Neuron (in vitro differentiated cells): ENCODE measurements at regions not wholly inside any gene's neighbourhood (a gene's known extent, or its start where the extent isn't known, plus 50 kb on each side); places are given as distances from the start of the nearest gene placed in this dataset.

Experiments used
- H2AFZ ChIP-seq: one replicate; pipeline ENCODE4 v1.6.1; 2013; ENCODE audit warnings: low read depth, mild to moderate bottlenecking, inconsistent platforms, low read length, moderate library complexity
- H3K27me3 ChIP-seq: one replicate; pipeline ENCODE4 v1.6.1; 2013; ENCODE audit warnings: low read length; ENCODE audit not compliant: insufficient read depth
- H3K36me3 ChIP-seq: one replicate; pipeline ENCODE4 v1.6.1; 2013; ENCODE audit warnings: low read length; ENCODE audit not compliant: insufficient read depth
- H3K4me1 ChIP-seq: one replicate; pipeline ENCODE4 v1.6.1; 2013; ENCODE audit warnings: low read length; ENCODE audit not compliant: insufficient read depth
- H3K4me3 ChIP-seq: 2 replicates; pipeline ENCODE4 v1.5.1; 2013; ENCODE audit warnings: mild to moderate bottlenecking, low read length, moderate library complexity
- H3K9me3 ChIP-seq: one replicate; pipeline ENCODE4 v1.6.1; 2013; ENCODE audit warnings: low read length

DNA sequence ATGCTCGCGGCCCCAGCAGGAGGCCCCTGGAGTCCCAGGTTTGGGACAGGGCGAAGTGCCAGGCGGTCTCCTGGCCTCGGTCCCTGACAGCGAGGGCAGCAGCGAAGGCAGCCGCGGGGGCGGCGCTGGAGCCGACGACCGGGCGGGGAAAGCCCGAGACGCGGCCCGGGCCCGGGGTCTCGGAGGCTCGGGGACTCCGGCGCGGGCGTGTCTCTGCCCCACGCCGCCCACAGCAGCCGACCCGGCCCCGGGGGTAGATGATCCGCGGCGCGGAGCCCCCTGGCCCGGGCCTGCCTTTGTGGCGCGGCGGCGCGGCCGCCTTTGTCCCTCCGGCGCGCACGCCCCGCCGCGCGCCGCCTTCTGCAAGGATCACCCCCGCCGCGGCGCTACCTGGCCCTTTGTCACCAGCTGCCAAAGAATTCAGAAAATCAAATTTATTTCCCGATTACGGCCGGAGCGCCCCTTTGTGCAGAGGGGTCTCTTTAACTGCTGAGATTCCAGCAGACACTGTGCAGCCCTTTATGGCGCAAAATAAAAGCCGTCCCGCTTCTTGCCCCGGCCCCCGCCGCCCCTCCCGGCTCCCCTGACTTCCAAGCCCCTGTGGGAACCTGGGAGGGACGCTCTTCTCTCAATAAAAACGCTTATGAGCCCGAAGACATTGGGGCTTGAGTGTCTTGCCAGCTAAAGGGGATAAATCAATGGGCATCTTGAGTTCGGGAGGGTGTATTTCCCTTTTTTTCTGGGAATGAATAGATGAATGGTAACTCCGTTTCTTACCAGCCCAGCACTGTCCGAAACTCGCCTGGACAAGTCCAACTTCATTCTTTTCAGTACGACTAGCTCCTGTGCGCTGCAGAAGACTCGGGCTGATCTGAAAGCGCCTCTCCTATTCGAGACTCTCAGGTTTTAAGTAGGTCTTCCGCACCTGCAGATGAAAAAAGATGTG lies 68.4 kb downstream of the HES1 start:
- H3K36me3 ChIP-seq = no peaks in the 10 kb centered on the region
- peaks cover 2% of the 10 kb centered on the region for H3K27me3 ChIP-seq
- H3K4me3 ChIP-seq = peak overlapping the region; percentile 24
- no peaks in the 10 kb centered on the region for H3K9me3 ChIP-seq
- no peak overlapping the region for H2AFZ ChIP-seq
- peaks cover 22% of the 10 kb centered on the region for H3K4me1 ChIP-seq

DNA sequence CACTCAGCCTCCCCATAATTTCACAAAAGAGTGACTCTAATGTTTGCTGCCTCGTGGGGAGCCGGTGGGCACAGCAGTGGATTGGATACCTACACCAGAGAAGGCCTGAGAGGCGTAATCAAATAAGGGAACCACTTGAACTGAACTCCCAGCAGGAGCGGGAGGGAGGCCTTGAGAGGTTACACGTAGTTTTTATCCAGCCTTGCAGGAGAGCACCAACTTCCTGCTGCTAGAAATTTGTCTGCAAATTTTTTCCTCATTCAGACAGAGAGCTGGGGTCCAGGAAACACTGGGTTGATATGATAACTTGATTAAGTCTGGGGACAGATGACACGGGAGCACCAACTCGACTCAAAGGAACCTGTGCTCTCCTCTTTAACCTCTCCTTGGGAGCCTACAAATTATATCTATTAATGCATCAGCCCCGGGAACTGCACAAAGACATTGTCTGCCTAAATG lies 69.8 kb downstream of the HES1 start:
- peaks cover 22% of the 10 kb centered on the region for H3K4me1 ChIP-seq
- peak overlapping the region; percentile 43 for H2AFZ ChIP-seq
- peak overlapping the region; percentile 42 for H3K4me3 ChIP-seq
- H3K9me3 ChIP-seq = no peaks in the 10 kb centered on the region
- H3K36me3 ChIP-seq = no peaks in the 10 kb centered on the region
- H3K27me3 ChIP-seq = no peaks in the 10 kb centered on the region

DNA sequence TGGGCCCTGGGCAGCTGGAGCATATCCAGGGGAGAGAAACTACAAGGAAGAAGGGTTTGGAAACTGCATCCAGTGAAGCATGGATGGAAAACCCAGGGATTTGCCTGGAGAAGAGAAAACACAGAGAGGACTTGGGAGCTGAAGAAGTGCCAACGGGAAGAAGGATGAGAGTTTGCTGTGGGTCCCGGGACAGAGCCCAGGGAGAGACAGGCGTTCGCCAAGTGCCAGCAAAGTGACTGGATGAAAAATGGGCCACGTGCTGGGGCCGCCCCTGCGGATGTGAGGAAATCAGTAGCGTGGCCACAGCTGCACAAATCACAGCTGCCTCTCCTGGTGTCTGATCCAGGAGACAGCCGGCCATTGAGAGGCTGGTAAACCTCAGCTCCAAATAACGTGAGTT lies 70.4 kb downstream of the HES1 start:
- H2AFZ ChIP-seq = peak overlapping the region; percentile 43
- H3K9me3 ChIP-seq = no peaks in the 10 kb centered on the region
- no peaks in the 10 kb centered on the region for H3K36me3 ChIP-seq
- peak overlapping the region; percentile 42 for H3K4me3 ChIP-seq
- H3K4me1 ChIP-seq = peaks cover 22% of the 10 kb centered on the region
- no peaks in the 10 kb centered on the region for H3K27me3 ChIP-seq

DNA sequence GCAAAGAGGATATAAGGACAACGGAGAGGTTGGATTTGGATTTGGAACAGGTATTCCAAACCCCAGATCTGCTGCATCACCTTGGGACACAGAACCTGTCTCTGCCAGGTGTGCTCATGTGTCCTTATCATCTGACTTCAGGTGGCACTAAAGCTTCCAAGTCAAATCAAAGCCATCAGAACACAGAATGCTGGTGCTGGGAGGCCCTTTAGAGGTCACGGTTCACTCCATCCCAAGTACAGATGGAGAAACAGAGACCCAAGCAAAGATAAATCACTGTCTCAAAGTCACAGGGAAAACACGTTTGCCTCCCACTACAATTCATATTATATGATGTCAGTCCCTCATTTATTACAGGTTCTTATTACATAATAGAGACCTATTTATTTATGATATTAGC lies 72.8 kb downstream of the HES1 start:
- Histone ChIP-seq H3K27me3 (no peaks in the 10 kb centered on the region), H2AFZ (no peak overlapping the region), H3K36me3 (no peaks in the 10 kb centered on the region), H3K4me3 (no peak overlapping the region), H3K9me3 (no peaks in the 10 kb centered on the region), H3K4me1 (peaks cover 44% of the 10 kb centered on the region)

DNA sequence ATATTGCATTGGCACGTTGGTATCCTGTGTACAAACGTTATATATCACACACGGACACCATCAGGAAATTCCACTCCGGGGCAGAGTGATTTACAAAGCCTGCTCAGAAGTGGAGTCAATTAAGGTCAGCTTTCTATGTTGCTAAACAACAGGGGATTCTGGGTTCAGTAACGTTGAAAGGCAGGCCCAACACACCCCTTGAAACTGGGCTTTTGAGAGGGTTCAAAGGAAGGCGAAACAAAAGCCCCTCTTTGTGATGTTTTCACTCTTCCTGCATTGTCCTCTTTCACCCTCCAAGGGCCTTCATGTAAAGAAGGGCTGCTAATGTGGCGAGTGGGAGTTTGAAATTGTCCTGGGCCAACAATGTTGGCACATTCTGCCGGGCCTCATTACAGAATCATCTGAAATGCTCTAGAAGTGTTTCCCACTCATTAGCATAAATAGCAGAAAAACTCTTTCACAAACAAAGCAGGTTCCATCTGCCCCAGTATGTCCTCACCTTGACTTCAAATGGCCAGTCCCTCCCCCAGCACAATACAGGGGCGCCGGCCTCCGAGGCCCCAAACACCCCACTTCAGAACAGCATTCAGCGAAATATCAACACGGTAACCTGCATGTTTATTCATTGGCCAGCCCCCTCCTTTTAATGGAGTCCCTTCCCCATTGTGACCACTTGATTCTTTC lies 76.4 kb downstream of the HES1 start:
- Histone ChIP-seq H3K4me1 (peaks cover 26% of the 10 kb centered on the region), H3K4me3 (no peak overlapping the region), H3K27me3 (no peaks in the 10 kb centered on the region), H3K9me3 (no peaks in the 10 kb centered on the region), H2AFZ (no peak overlapping the region), H3K36me3 (no peaks in the 10 kb centered on the region)

DNA sequence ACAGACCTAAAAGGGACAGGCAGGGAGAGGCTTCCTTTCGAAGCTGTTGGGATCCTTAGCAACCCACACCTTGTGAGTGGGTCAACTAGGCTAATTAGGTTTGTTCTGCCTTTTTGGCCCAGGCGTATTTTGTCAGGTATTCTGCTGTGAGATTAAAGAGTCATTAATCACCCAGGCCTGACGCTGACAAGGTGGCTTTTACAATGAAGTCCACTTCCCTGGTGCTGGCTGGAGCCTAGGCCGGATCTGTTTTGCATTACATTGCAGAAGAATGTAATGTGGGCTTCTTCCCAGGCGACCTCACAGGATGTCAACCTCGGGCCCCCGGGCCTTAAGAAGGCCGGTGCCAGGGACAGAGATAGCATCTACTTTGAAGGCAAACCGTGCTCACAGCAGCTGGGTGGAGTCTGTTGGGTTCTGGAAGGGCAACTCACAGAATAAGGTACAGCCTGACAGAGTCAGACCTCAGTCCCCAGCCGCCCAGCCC lies 76.9 kb downstream of the HES1 start:
- Histone ChIP-seq H3K9me3 (no peaks in the 10 kb centered on the region), H3K27me3 (no peaks in the 10 kb centered on the region), H2AFZ (no peak overlapping the region), H3K4me3 (no peak overlapping the region), H3K4me1 (peaks cover 26% of the 10 kb centered on the region), H3K36me3 (no peaks in the 10 kb centered on the region)

DNA sequence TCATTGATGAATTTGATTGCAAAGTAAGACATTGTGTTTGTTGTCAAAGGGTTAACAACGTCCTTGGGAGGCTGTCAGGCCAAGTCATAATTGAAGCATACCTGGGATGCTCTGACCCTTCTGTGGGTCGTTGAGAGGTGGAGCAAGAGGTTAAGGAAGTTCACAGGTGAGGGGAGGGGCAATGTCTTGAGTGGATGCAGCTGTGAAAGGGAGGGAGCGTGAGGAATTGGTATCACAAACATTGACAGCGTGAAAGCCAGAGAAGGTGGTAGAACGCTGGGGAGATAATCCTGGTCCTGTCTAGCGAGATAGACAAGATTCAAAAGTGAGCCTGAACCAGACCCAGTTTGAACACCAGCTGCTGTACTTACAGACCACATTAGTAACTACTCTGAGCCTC lies 79.4 kb downstream of the HES1 start:
- Histone ChIP-seq H3K4me3 (no peak overlapping the region), H3K4me1 (peaks cover 26% of the 10 kb centered on the region), H3K27me3 (no peaks in the 10 kb centered on the region), H2AFZ (no peak overlapping the region), H3K36me3 (no peaks in the 10 kb centered on the region), H3K9me3 (peaks cover 3% of the 10 kb centered on the region)

DNA sequence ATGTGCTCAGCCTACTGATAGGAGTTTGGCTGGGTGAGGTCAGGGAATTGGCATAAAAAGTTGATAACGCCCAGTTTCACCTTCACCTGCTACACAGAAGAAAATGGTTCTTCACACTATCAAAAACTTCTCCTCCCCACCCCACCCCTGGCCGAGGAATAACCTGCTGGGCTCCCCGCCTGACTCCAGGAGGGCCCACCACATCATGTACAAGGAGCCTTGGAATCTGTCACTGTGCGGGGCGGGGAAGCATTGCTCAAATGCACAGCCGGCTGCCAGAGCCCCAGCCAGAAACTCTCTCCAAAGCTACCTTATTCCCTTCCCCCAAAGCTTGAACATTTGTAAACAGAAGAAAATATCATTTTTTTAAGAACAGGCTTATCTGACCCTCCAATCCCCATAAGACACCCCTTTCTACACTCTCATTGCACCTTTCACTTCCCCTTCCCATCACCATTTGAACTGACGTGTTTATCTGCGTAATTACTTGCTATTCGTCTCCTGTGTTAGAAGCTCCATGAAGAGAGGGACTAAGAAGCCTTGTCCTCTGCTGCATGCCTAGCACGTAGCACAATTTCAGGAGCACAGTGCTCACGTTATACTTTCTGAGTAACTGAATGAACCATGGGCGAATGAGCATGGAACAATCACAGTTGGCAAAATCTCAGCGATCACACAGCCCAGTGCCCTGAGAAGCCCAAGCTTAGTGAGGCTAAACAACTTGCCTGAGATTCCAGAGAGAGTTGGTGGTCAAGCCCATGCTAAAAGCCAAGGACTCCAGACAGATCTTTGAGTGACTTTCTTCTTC lies 82.9 kb downstream of the HES1 start:
- Histone ChIP-seq H3K9me3 (peaks cover 8% of the 10 kb centered on the region), H3K36me3 (no peaks in the 10 kb centered on the region), H3K4me1 (no peaks in the 10 kb centered on the region), H3K4me3 (no peak overlapping the region), H3K27me3 (no peaks in the 10 kb centered on the region), H2AFZ (no peak overlapping the region)

DNA sequence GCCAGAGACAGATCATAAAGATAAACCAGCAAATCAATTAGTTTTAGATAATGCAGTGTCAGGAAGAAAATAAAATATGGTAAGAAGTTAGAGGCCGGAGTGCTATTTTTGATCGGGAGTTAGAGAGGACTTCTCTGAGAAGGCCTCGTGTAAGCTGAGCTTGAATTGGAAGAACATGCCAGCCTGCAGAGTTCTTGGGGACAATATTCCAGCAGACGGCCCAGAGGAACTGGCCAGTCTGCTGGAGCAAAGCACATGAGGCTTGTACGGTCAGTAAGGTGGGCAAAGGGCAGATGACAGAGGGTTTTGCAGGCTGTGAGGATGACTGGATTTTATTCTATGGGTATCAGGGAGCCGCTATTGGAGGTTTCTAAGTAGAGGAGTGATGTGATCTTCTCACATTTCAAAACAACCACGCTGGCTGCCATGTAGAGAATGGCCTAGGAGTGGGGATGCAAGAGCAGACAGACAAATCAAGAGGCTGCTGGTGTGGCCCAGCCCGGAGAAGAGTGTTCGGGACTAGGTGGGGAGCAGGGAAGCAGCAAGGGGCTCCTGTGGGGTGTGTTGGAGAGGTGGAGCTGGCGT lies 84.0 kb downstream of the HES1 start:
- Histone ChIP-seq H3K4me3 (no peak overlapping the region), H3K27me3 (no peaks in the 10 kb centered on the region), H3K4me1 (no peaks in the 10 kb centered on the region), H3K9me3 (peaks cover 8% of the 10 kb centered on the region), H2AFZ (no peak overlapping the region), H3K36me3 (no peaks in the 10 kb centered on the region)

DNA sequence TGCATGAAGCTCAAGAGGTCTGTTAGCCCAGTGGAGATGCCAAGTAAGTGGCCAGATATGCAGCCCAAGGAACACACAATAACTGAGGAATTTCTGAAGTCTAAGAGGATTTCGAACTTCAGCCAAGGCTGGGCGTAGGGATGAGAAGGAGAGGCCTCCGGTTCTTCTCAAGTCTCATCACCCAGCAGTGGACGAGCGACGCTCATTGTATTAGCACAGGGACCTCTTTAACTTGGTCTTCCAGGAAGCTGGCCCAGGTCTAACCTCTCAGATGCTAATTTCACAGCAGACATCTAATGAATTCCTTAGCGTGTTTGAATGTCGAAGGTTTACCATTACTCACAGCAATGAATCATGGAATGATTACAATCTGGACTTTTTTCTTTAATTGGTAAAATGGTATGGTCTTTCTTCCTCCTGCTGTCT lies 85.0 kb downstream of the HES1 start:
- Histone ChIP-seq H3K36me3 (no peaks in the 10 kb centered on the region), H3K4me3 (no peak overlapping the region), H3K4me1 (no peaks in the 10 kb centered on the region), H3K27me3 (peaks cover 3% of the 10 kb centered on the region), H2AFZ (no peak overlapping the region), H3K9me3 (peaks cover 8% of the 10 kb centered on the region)

DNA sequence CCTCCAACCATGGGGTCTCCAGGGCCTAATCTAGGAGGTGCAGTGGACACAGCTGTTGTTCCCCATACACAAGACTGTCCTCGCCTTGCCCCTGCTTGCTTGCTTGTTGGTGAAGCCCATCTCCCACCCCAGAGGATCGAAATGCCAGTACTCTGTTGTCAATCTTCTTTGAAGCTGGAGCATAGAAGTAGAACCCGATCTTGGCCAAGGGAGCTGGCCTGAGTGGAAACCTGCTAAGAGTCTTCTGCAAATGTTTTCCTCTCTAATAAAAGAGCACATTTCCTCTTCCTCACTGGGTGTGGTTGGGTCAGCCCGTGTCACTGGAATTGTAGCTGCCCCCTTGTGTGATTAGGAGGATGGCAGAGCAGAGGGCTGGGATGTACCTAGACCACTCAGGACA lies 85.4 kb downstream of the HES1 start:
- peaks cover 6% of the 10 kb centered on the region for H3K27me3 ChIP-seq
- no peaks in the 10 kb centered on the region for H3K4me1 ChIP-seq
- no peak overlapping the region for H2AFZ ChIP-seq

DNA sequence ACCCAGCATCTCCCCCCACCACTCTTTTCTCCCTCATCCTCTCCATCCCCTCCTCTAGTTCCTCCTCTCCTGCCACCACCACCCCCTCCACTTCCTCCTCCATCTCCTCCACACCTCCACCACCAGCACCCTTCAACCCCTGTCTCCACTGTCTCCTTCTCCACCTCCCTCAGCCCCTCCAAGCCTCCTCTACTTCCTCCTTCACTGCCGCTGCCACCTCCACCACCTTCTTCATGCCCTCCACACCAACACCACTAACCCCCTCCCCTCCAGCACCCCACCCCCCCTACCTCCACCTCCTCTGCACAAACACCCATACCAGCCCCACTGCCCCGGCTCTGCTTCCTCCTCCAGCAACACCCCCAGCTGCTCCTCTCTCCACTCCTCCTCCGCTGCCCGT lies 88.0 kb downstream of the HES1 start:
- peaks cover 6% of the 10 kb centered on the region for H3K9me3 ChIP-seq
- no peak overlapping the region for H2AFZ ChIP-seq
- peaks cover 6% of the 10 kb centered on the region for H3K27me3 ChIP-seq
- no peaks in the 10 kb centered on the region for H3K36me3 ChIP-seq
- H3K4me3 ChIP-seq = no peak overlapping the region
- no peaks in the 10 kb centered on the region for H3K4me1 ChIP-seq

More for the DNA sequence above, 85.4 kb downstream of the HES1 start:
- H3K9me3 ChIP-seq = peaks cover 8% of the 10 kb centered on the region
- no peak overlapping the region for H3K4me3 ChIP-seq
- no peaks in the 10 kb centered on the region for H3K36me3 ChIP-seq
